ENCODE measurements at regions not wholly inside any gene's neighbourhood (a gene's known extent, or its start where the extent isn't known, plus 50 kb on each side); places are given as distances from the start of the nearest gene placed in this dataset.

DNA sequence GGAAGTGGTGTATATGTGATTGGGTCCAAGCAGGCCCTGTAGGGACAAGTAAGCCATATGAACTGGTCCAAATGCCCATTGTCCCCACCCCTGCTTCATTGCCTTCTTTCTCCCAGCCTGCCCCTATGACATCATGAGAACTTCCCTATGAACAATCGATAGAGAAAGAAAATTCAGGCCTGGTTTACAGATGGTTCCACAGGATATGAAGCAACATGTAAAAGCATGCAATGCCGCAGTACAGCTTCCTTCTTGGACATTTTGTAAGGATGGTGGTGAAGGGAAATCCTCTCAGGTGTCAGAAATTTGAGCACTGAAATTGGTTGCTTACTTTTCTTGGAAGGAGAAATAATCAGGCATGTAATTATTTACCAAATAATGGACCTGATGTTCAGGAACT, 581.7 kb downstream of the MRPL39 start:
- no peak for DNase-seq (ENCODE audit: low spot score)

DNA sequence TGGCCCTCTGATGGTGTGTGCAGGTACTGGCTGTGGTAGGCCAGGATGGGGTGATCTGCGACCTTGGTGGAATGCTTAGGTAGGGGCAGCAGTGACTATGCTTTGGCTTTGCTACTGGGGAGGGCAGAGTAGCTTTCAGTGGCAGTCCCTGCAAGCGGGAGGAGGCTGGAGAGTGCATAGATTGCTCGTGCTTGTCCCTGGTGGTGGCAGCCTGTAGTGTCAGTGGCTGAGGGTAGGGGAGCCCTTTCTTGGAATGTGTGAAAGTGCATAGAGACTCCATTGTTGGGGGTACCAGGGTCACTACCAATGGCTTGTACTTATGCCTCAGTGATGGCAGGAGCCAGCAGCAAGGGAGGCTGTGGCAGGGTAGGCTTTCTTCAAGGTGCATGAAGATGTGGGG, 582.6 kb downstream of the MRPL39 start:
- no peak for DNase-seq (ENCODE audit: low spot score)

DNA sequence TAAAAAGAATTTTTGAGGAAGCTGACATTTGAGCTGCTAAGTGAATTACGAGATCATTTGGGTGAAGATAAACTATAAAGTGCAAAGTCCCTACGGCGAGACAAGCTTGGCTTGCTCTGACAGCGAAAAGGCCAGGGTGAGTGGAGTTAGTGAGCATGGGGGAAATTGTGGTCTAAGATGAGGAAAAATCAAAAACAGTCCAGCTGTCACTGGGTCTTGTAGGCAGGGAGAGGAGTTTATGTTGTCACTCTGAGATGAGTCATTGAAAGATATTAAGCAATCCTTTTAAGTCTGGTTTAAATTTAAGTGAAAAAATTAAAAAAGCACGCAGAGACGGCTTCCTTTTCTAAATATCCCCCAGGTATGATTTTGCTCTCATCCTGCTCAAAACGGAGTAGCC, 601.9 kb downstream of the MRPL39 start:
- no peak for DNase-seq (ENCODE audit: low spot score)

DNA sequence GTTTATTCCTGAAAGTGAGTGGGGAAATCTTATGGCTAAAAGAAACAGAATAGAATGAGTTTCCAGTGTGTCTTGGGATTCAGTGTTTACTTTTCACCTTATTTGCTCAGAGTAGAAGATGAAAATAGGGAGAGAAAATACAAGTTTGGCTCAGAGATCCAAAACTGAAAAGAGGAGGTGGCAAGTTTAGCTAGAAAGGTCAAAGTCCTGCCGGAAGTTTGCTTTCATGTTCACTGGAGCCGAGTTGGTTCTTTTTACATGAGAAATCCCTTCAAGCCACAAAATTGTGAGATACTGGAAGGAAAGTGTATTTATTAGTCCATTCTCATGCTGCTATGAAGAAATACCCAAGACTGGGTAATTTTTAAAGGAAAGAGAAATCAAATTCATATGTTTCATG, 604.6 kb downstream of the MRPL39 start:
- no peak for DNase-seq (ENCODE audit: low spot score)

- DNase-seq (ENCODE audit: low spot score): no peak
Measured at GRCh38 chr21:24995216-24995615, 612.1 kb downstream of the MRPL39 start.

GRCh38 chr21:24994717-24995116, 612.6 kb downstream of the MRPL39 start:
- DNase-seq (ENCODE audit: low spot score): no peak

- no peak for DNase-seq (ENCODE audit: low spot score)
Measured at GRCh38 chr21:24989516-24989915, 617.8 kb downstream of the MRPL39 start.

- DNase-seq (ENCODE audit: low spot score): no peak
Measured at GRCh38 chr21:24988941-24989340, 618.3 kb downstream of the MRPL39 start.

GRCh38 chr21:24976238-24976637, 631.0 kb downstream of the MRPL39 start:
- no peak for DNase-seq (ENCODE audit: low spot score)

DNA sequence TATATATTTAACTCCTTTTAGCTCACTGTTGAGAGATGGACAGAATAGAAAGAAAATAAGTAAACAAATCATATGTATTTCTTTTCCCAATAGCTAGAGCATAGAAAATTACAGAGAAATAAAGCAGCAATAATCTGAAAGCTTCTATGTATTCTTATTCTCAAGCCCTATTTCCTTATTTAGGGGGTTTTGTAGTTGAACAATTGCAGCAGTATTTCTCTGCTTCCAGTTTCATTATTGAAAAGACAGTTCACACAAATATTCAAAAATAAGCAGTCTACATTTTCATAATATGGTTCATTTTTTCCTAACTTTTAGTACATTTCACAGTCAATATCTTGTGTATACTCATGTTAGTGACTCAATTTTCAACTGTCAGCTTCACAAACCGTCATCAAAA, 638.2 kb downstream of the MRPL39 start:
- no peak for DNase-seq (ENCODE audit: low spot score)

DNA sequence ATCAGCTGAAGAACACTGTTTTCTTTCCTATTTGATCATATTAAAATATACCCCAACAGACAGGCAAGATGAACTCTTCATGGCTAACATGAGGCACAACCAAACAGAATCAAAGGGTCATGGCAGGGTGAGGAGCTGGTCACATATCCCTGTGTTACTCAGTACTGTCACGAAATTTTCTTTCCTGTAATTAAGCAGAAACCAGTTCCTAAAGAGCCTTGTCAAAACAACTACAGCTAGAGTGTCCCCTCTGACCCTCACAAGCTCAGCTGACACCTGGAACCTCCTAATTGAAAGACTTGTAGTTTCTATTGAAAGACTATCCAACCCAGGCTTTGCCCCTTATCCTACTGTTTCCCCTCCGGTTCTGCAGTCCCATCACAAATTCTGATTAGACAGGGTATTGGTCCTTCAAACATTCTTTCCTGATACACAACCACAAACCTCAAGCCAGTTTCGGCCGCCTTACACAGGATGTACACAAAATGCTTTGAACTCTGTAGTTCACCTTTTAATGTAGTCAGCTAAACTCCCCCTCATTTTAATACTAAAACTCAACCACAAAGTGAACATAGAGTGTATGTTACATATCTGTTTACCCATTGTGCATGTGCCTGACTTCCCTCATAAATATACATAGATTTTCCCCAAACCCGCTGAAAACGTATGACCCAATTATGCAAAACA, 651.9 kb downstream of the MRPL39 start:
- DNase-seq (ENCODE audit: low spot score): no peak

DNA sequence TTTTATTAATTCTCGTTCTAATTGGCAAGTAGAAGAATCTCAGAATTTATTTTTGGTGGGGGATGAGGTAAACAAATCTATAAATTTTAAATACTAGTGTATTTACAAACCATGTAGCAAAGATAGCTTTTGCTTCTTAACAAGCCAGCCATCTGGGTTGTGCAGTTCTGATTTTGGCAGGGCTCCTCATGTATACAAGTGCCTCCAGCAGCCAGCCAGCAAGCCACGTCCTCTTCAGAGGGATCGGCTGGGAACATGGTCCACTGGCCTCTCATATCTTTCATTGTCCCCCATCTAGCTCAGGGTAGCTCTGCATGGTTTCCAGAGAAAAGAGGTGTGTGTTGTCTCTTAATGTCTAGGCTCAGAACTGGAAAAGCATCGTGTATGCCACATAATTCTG, 659.1 kb downstream of the MRPL39 start:
- no peak for DNase-seq (ENCODE audit: low spot score)

GRCh38 chr21:24945910-24946309, 661.4 kb downstream of the MRPL39 start:
- DNase-seq (ENCODE audit: low spot score): no peak

- DNase-seq (ENCODE audit: low spot score): no peak
Measured at GRCh38 chr21:24941316-24942185, 665.7 kb downstream of the MRPL39 start.

DNA sequence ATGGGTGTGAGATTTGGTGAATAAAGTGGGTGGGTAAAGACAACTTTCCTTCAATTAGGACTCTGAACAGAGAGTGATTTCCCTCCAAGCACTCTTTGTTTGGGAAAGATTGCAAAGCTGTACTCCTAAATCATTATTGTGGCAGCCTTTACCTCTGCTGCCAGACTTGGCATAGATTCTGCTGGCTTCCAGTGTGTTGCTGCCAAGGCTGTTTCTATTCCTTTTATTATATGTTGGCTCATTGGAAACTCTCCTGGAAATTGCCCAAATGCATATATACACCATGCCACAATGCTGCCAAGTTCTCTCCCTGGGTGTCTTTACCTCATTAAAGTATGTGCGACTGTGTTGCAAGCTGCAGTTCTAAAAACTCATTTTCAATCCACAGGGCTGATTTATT, 668.0 kb downstream of the MRPL39 start:
- no peak for DNase-seq (ENCODE audit: low spot score)

GRCh38 chr21:24938573-24938972, 668.7 kb downstream of the MRPL39 start:
- no peak for DNase-seq (ENCODE audit: low spot score)

- DNase-seq (ENCODE audit: low spot score): no peak
Measured at GRCh38 chr21:24935991-24936390, 671.3 kb downstream of the MRPL39 start.

DNA sequence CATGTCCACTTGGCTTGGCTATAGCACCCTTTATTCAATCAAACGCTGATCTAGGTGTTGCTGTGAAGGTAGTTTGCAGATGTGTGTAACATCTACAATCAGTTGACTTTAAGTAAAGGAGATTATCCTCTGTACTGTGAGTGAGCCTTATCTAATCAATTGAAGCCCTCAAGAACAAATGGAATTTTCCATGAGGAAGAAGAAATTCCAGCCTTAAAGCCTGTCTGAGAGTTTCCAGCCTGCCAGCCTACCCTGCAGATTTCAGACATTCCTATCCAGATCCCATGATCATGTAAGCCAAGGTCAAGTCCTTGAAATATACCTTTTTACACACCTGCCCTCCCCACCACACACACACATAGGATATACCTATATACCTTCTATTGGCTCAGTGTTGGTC, 696.7 kb downstream of the MRPL39 start:
- no peak for DNase-seq (ENCODE audit: low spot score)

- no peak for DNase-seq (ENCODE audit: low spot score)
Measured at GRCh38 chr21:24903994-24904635, 703.2 kb downstream of the MRPL39 start.

- no peak for DNase-seq (ENCODE audit: low spot score)
Measured at GRCh38 chr21:24899138-24899537, 708.1 kb downstream of the MRPL39 start.

DNA sequence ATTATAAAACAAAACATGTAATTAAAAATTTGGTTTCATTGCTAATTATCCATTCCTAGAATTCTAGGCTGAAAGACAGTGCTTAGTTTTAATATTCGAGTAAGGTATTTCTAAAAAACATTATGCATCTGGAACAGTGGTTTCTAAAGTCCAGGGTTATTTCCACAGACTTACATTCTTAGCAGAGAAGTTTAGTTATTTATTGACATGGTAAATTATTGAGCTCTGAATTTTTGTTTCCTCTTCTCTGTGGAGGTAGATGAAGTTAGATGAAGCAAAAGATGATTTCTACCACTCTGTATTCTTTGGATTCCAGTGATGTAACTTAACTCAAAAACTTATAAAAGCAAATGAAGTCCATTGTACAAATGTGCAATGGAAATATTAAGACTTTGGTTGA, 709.4 kb downstream of the MRPL39 start:
- DNase-seq (ENCODE audit: low spot score): no peak

- no peak for DNase-seq (ENCODE audit: low spot score)
Measured at GRCh38 chr21:24896735-24897124, 710.6 kb downstream of the MRPL39 start.
